ENCODE measurements at regions not wholly inside any gene's neighbourhood (a gene's known extent, or its start where the extent isn't known, plus 50 kb on each side); places are given as distances from the start of the nearest gene placed in this dataset.

DNA sequence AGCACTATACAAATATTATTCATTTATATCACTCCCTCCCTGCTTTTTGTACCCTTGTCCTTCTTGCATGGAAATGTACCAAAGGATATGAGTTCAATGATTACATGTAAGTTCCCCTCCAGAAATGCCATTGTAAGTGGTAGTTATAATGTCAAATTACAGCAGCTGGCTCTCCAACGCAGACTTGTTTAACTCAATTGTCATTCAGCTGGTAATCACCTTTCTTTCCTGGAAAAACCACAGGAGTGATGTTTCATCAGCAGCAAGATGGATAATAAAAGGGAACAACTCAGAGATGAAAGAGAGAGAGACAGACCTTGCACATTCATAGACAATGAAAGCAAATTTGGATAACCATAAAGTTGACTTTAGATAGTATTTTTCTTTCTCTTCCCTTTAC, 578.6 kb upstream of the PBX1 start:
- no peak for TF ChIP-seq POLR2A (IDR thresholded peaks at IDR 0.05)
- TF ChIP-seq, protein P1, sequence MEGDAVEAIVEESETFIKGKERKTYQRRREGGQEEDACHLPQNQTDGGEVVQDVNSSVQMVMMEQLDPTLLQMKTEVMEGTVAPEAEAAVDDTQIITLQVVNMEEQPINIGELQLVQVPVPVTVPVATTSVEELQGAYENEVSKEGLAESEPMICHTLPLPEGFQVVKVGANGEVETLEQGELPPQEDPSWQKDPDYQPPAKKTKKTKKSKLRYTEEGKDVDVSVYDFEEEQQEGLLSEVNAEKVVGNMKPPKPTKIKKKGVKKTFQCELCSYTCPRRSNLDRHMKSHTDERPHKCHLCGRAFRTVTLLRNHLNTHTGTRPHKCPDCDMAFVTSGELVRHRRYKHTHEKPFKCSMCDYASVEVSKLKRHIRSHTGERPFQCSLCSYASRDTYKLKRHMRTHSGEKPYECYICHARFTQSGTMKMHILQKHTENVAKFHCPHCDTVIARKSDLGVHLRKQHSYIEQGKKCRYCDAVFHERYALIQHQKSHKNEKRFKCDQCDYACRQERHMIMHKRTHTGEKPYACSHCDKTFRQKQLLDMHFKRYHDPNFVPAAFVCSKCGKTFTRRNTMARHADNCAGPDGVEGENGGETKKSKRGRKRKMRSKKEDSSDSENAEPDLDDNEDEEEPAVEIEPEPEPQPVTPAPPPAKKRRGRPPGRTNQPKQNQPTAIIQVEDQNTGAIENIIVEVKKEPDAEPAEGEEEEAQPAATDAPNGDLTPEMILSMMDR (IDR thresholded peaks at IDR 0.05) = no peak
